ENCODE measurements at regions not wholly inside any gene's neighbourhood (a gene's known extent, or its start where the extent isn't known, plus 50 kb on each side); places are given as distances from the start of the nearest gene placed in this dataset.

DNA sequence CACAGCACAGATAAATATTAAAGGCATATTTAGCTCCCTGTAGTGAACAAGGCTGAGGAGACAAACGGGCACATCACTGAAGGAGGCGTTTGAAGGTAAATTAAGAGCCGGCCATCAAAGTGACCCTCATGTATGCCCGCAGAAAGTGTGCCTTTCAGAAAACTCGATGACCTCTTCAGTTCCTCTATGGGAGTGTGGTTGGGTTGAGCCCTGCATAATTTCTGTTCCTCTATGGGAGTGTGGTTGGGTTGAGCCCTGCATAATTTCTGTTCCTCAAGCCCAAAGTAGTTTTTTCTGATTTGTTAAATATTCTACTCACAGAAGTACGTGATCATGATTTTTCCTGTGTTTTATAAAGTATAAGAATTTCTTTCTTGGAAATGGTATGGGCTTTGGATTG, 568.5 kb downstream of the TSN start:
- ATAC-seq: no peak
- H3K4me2 ChIP-seq (ENCODE audit: insufficient read depth, low read length): no peak overlapping the region
- TF ChIP-seq, protein P1, sequence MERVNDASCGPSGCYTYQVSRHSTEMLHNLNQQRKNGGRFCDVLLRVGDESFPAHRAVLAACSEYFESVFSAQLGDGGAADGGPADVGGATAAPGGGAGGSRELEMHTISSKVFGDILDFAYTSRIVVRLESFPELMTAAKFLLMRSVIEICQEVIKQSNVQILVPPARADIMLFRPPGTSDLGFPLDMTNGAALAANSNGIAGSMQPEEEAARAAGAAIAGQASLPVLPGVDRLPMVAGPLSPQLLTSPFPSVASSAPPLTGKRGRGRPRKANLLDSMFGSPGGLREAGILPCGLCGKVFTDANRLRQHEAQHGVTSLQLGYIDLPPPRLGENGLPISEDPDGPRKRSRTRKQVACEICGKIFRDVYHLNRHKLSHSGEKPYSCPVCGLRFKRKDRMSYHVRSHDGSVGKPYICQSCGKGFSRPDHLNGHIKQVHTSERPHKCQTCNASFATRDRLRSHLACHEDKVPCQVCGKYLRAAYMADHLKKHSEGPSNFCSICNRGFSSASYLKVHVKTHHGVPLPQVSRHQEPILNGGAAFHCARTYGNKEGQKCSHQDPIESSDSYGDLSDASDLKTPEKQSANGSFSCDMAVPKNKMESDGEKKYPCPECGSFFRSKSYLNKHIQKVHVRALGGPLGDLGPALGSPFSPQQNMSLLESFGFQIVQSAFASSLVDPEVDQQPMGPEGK (CRISPR knock-in tag; IDR thresholded peaks at IDR 0.05; ENCODE audit: borderline replicate concordance): no peak
- TF ChIP-seq U2AF2 (optimal IDR thresholded peaks at IDR 0.05; ENCODE audit: low read depth, low read length): no peak
- TF ChIP-seq ZSCAN29 (IDR thresholded peaks at IDR 0.05): no peak
- TF ChIP-seq, protein P2, sequence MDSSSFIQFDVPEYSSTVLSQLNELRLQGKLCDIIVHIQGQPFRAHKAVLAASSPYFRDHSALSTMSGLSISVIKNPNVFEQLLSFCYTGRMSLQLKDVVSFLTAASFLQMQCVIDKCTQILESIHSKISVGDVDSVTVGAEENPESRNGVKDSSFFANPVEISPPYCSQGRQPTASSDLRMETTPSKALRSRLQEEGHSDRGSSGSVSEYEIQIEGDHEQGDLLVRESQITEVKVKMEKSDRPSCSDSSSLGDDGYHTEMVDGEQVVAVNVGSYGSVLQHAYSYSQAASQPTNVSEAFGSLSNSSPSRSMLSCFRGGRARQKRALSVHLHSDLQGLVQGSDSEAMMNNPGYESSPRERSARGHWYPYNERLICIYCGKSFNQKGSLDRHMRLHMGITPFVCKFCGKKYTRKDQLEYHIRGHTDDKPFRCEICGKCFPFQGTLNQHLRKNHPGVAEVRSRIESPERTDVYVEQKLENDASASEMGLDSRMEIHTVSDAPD (CRISPR knock-in tag; IDR thresholded peaks at IDR 0.05): no peak
- TF ChIP-seq GABPA (tag; conservative IDR thresholded peaks at IDR 0.05; ENCODE audit: low read depth): no peak
- no peak for TF ChIP-seq ZC3H11A (IDR thresholded peaks at IDR 0.05; ENCODE audit: low read depth, low read length)
- no peak for TF ChIP-seq LCOR (CRISPR knock-in tag; IDR thresholded peaks at IDR 0.05)
- H2AFZ ChIP-seq (ENCODE audit: low read depth, low read length): no peak overlapping the region
- no TSS peak for BruUV-seq (replicated peaks)
- no peak overlapping the region for H3K27ac ChIP-seq (ENCODE audit: extremely low read depth, low read depth, low read length)
- CTCF ChIA-PET (ENCODE audit: low intra/inter-chr PET ratio): no interaction called here
- no peak for DNase-seq (ENCODE audit: extremely low read depth in 1 of 4, low spot score in 3 of 4)
- H3K4me3 ChIP-seq: no peak overlapping the region
- no peak overlapping the region for H3K9ac ChIP-seq (ENCODE audit: insufficient read depth in 1 of 2, low read depth in 2 of 2, low read length in 2 of 2)
- WGBS (ENCODE audit: insufficient coverage, low coverage, missing lambda C conversion rate): 0% methylated on average over 6 of the region's 6 CpGs
- FAIRE-seq: no peak
- no peaks in the 10 kb centered on the region for H3K9me3 ChIP-seq (replicated peaks; ENCODE audit: control insufficient read depth, insufficient read depth, low read depth, low read length)
- H3K9me1 ChIP-seq (ENCODE audit: control insufficient read depth, insufficient read depth, low read length): no peaks in the 10 kb centered on the region
- H3K27me3 ChIP-seq (ENCODE audit: control insufficient read depth in 2 of 2, insufficient read depth in 2 of 2, low read length in 2 of 2): no peaks in the 10 kb centered on the region
- POLR2A ChIA-PET: no interaction called here
- H3K79me2 ChIP-seq (ENCODE audit: control insufficient read depth, insufficient read depth, low read length): no peaks in the 10 kb centered on the region
- no peaks in the 10 kb centered on the region for H3K36me3 ChIP-seq (ENCODE audit: control insufficient read depth, insufficient read depth, low read length)
- H4K20me1 ChIP-seq (replicated peaks; ENCODE audit: control insufficient read depth, insufficient read depth, low read length): no peaks in the 10 kb centered on the region
- intact Hi-C loops (cut with micrococcal nuclease): no loop called here
- in situ Hi-C loops (cut with MboI): no loop called here
- H3K4me1 ChIP-seq (replicated peaks in 1 of 2; ENCODE audit: control insufficient read depth in 2 of 2, insufficient read depth in 2 of 2, low read length in 2 of 2): no peaks in the 10 kb centered on the region
